Motor neuron (in vitro differentiated cells): ENCODE measurements at regions not wholly inside any gene's neighbourhood (a gene's known extent, or its start where the extent isn't known, plus 50 kb on each side); places are given as distances from the start of the nearest gene placed in this dataset.
A peak's percentile ranks its signal among the peaks of the same experiment; 100 is the strongest.

Experiments used
- ATAC-seq, 8 experiments: fragments of 200-7000 bp; cut with Tn5 transposase; replicated peaks in 6 of 8; 2 replicates each; pipeline ENCODE4 v1.8.0; 2021; ENCODE audit warnings: mild to moderate bottlenecking in 8 of 8, moderate library complexity in 8 of 8
- H3K27ac ChIP-seq, 2 donors: fragments of 250-450 bp; sonication (Bioruptor Pico); 2 replicates each; pipeline ENCODE4 v1.9.0; 2021; ENCODE audit warnings: antibody characterized with exemption in 2 of 2, mild to moderate bottlenecking in 2 of 2, moderate library complexity in 1 of 2
- H3K4me1 ChIP-seq, 2 donors: fragments of 250-450 bp; sonication (Bioruptor Pico); replicated peaks in 1 of 2; 2 replicates each; pipeline ENCODE4 v1.6.1; 2021; ENCODE audit warnings: antibody characterized with exemption in 2 of 2, mild to moderate bottlenecking in 2 of 2, moderate library complexity in 1 of 2
- H3K4me3 ChIP-seq, 5 donors: fragments of 250-450 bp; sonication (Bioruptor Pico); 2 replicates each; pipeline ENCODE4 v1.9.0; 2021; ENCODE audit warnings: antibody characterized with exemption in 5 of 5, mild to moderate bottlenecking in 5 of 5, moderate library complexity in 4 of 5
- WGBS, 10 experiments: fragments of 450-650 bp; shearing (Covaris generic); methylation state at CpG; one replicate each; pipeline ENCODE4 v1.0.0; 2022; 5-methylcytosine and 5-hydroxymethylcytosine counted together
- in situ Hi-C, 9 experiments: fragments of 400-800 bp; cut with MboI; loops; one replicate each; pipeline ENCODE4 v1.15.0; 2021; ENCODE audit warnings: low sequenced_read_pairs in 9 of 9, low pct_unique_long_range_greater_than_20kb in 2 of 9; ENCODE audit not compliant: unreplicated experiment in 9 of 9

GRCh38 chr6:105748737-105749161 is 337.4 kb upstream of the PRDM1 start:
- WGBS, 10 experiments, result 17 to 96% (median 74%) methylated on average over 1 to 4 of the region's 6 CpGs; no CpG with 5 or more reads in 2 of the 10 experiments
- peak in 1 of 8 experiments; percentile 51 for ATAC-seq
- Histone ChIP-seq H3K4me3 (no peak overlapping the region), H3K27ac (no peak overlapping the region), H3K4me1 (no peaks in the 10 kb centered on the region)
- in situ Hi-C loops, result loop anchor here in 1 of 9 experiments (25.0 kb wide), 3 partner anchors 239 to 339 kb away; partner anchors contain the start of gene PRDM1

- H3K27ac ChIP-seq, result no peak overlapping the region
- no peak for ATAC-seq
- 70 to 94% (median 78%) methylated on average over 1 to 3 of the region's 3 CpGs; no CpG with 5 or more reads in 4 of the 10 experiments for WGBS, 10 experiments
- in situ Hi-C loops, result loop anchor here in 1 of 9 experiments (25.0 kb wide), 3 partner anchors 239 to 339 kb away; partner anchors contain the start of gene PRDM1
- no peaks in the 10 kb centered on the region for H3K4me1 ChIP-seq
- H3K4me3 ChIP-seq, result no peak overlapping the region
These were observed 338.2 kb upstream of the PRDM1 start for GRCh38 chr6:105747823-105748405.

GRCh38 chr6:105746509-105746908 is 339.6 kb upstream of the PRDM1 start:
- in situ Hi-C loops, result loop anchor here in 1 of 9 experiments (25.0 kb wide), 3 partner anchors 241 to 341 kb away; partner anchors contain the start of gene PRDM1
- Histone ChIP-seq H3K4me1 (no peaks in the 10 kb centered on the region), H3K27ac (no peak overlapping the region), H3K4me3 (no peak overlapping the region)
- peak in 1 of 8 experiments; percentile 25 for ATAC-seq
- WGBS, 10 experiments, result 43 to 100% (median 75%) methylated on average over 1 of the region's 1 CpG; no CpG with 5 or more reads in 3 of the 10 experiments

GRCh38 chr6:105746130-105746505 is 340.0 kb upstream of the PRDM1 start:
- no peak for ATAC-seq
- Histone ChIP-seq H3K4me3 (no peak overlapping the region), H3K4me1 (no peaks in the 10 kb centered on the region), H3K27ac (no peak overlapping the region)
- in situ Hi-C loops, result loop anchor here in 1 of 9 experiments (25.0 kb wide), 3 partner anchors 241 to 341 kb away; partner anchors contain the start of gene PRDM1
- WGBS, 10 experiments, result 43 to 71% (median 54%) methylated on average over 1 of the region's 1 CpG; no CpG with 5 or more reads in 4 of the 10 experiments

- H3K4me1 ChIP-seq, result no peaks in the 10 kb centered on the region
- ATAC-seq, result no peak
- WGBS, 10 experiments, result 33 to 100% (median 95%) methylated on average over 1 to 2 of the region's 2 CpGs; no CpG with 5 or more reads in 4 of the 10 experiments
- H3K4me3 ChIP-seq, result no peak overlapping the region
- in situ Hi-C loops, result loop anchor here in 1 of 9 experiments (25.0 kb wide), 3 partner anchors 242 to 342 kb away; partner anchors contain the start of gene PRDM1
- no peak overlapping the region for H3K27ac ChIP-seq
These were observed 340.5 kb upstream of the PRDM1 start for GRCh38 chr6:105745464-105746129.

GRCh38 chr6:105744815-105745214 is 341.3 kb upstream of the PRDM1 start:
- no peak for ATAC-seq
- WGBS, 10 experiments, result 33 to 100% (median 79%) methylated on average over 1 of the region's 1 CpG; no CpG with 5 or more reads in 1 of the 10 experiments
- no peaks in the 10 kb centered on the region for H3K4me1 ChIP-seq
- no peak overlapping the region for H3K4me3 ChIP-seq
- no peak overlapping the region for H3K27ac ChIP-seq
- in situ Hi-C loops, result loop anchor here in 1 of 9 experiments (25.0 kb wide), 3 partner anchors 242 to 342 kb away; partner anchors contain the start of gene PRDM1

GRCh38 chr6:105740946-105741645 is 338.2 kb upstream of the PREP start:
- 0 to 100% (median 36%) methylated on average over 2 to 7 of the region's 7 CpGs; no CpG with 5 or more reads in 3 of the 10 experiments for WGBS, 10 experiments
- in situ Hi-C loops, result loop anchor here in 1 of 9 experiments (25.0 kb wide), 3 partner anchors 246 to 346 kb away; partner anchors contain the start of gene PRDM1
- ATAC-seq, result peak in 1 of 8 experiments; percentile 16
- Histone ChIP-seq H3K27ac (no peak overlapping the region), H3K4me3 (no peak overlapping the region), H3K4me1 (no peaks in the 10 kb centered on the region)

GRCh38 chr6:105739764-105740163 is 336.9 kb upstream of the PREP start:
- no peak overlapping the region for H3K4me3 ChIP-seq
- no peak for ATAC-seq
- in situ Hi-C loops, result loop anchor here in 1 of 9 experiments (25.0 kb wide), 3 partner anchors 248 to 348 kb away; partner anchors contain the start of gene PRDM1
- H3K4me1 ChIP-seq, result no peaks in the 10 kb centered on the region
- no peak overlapping the region for H3K27ac ChIP-seq
- 56 to 90% (median 73%) methylated on average over 1 to 2 of the region's 2 CpGs; no CpG with 5 or more reads in 4 of the 10 experiments for WGBS, 10 experiments

- no peak for ATAC-seq
- H3K4me3 ChIP-seq, result no peak overlapping the region
- in situ Hi-C loops, result loop anchor here in 1 of 9 experiments (25.0 kb wide), 3 partner anchors 246 to 354 kb away; partner anchors contain the start of gene PRDM1
- 38 to 60% (median 50%) methylated on average over 2 to 4 of the region's 4 CpGs for WGBS, 10 experiments
- no peak overlapping the region for H3K27ac ChIP-seq
- no peaks in the 10 kb centered on the region for H3K4me1 ChIP-seq
These were observed 330.8 kb upstream of the PREP start for GRCh38 chr6:105733556-105734162.

GRCh38 chr6:105728995-105729394 is 326.1 kb upstream of the PREP start:
- H3K4me3 ChIP-seq, result no peak overlapping the region
- WGBS, 10 experiments, result 0 to 83% (median 17%) methylated on average over 1 of the region's 1 CpG; no CpG with 5 or more reads in 5 of the 10 experiments
- no peak overlapping the region for H3K27ac ChIP-seq
- H3K4me1 ChIP-seq, result no peaks in the 10 kb centered on the region
- in situ Hi-C loops, result loop anchor here in 1 of 9 experiments (25.0 kb wide), 3 partner anchors 242 to 358 kb away; partner anchors contain the start of gene PRDM1
- peak in 2 of 8 experiments; percentile 61 to 71 for ATAC-seq

GRCh38 chr6:105726902-105727655 is 324.2 kb upstream of the PREP start:
- no peak overlapping the region for H3K27ac ChIP-seq
- no peaks in the 10 kb centered on the region for H3K4me1 ChIP-seq
- in situ Hi-C loops, result loop anchor here in 1 of 9 experiments (25.0 kb wide), 3 partner anchors 240 to 360 kb away; partner anchors contain the start of gene PRDM1
- no peak for ATAC-seq
- 50 to 91% (median 77%) methylated on average over 1 to 4 of the region's 4 CpGs; no CpG with 5 or more reads in 1 of the 10 experiments for WGBS, 10 experiments
- H3K4me3 ChIP-seq, result no peak overlapping the region

- no peaks in the 10 kb centered on the region for H3K4me1 ChIP-seq
- ATAC-seq, result no peak
- H3K4me3 ChIP-seq, result no peak overlapping the region
- in situ Hi-C loops, result no loop called here
- no peak overlapping the region for H3K27ac ChIP-seq
These were observed 312.0 kb upstream of the PREP start for GRCh38 chr6:105714846-105715245.
